Kasumi-1 (cell line): ENCODE measurements at regions not wholly inside any gene's neighbourhood (a gene's known extent, or its start where the extent isn't known, plus 50 kb on each side); places are given as distances from the start of the nearest gene placed in this dataset.

Experiments used
- DNase-seq, 2 experiments: peaks; one replicate each; lab custom pipeline; 2025; lab: John Stamatoyannopoulos, UW

GRCh38 chr11:69917529-69917928 is 98.3 kb upstream of the FGF3 start:
- DNase-seq: no peak

GRCh38 chr11:69918231-69918937 is 99.2 kb upstream of the FGF3 start:
- no peak for DNase-seq

GRCh38 chr11:69918938-69919650 is 99.9 kb upstream of the FGF3 start:
- DNase-seq: peak; percentile 49 to 51

GRCh38 chr11:69919659-69920344 is 100.6 kb upstream of the FGF3 start:
- no peak for DNase-seq

GRCh38 chr11:69920345-69921127 is 101.3 kb upstream of the FGF3 start:
- no peak for DNase-seq

- no peak for DNase-seq
Measured at GRCh38 chr11:69921128-69922014, 102.2 kb upstream of the FGF3 start.

- no peak for DNase-seq
Measured at GRCh38 chr11:69922015-69922595, 102.9 kb upstream of the FGF3 start.

GRCh38 chr11:69922596-69923111 is 103.4 kb upstream of the FGF3 start:
- no peak for DNase-seq

GRCh38 chr11:69923196-69923595 is 104.0 kb upstream of the FGF3 start:
- no peak for DNase-seq

GRCh38 chr11:69923641-69924307 is 104.6 kb upstream of the FGF3 start:
- no peak for DNase-seq

GRCh38 chr11:69924308-69925161 is 105.3 kb upstream of the FGF3 start:
- DNase-seq: no peak

GRCh38 chr11:69925366-69926196 is 106.4 kb upstream of the FGF3 start:
- no peak for DNase-seq

- DNase-seq: no peak
Measured at GRCh38 chr11:69926376-69927050, 107.3 kb upstream of the FGF3 start.

- no peak for DNase-seq
Measured at GRCh38 chr11:69928121-69928520, 108.9 kb upstream of the FGF3 start.

- no peak for DNase-seq
Measured at GRCh38 chr11:69928975-69929374, 109.8 kb upstream of the FGF3 start.

GRCh38 chr11:69930081-69931059 is 111.2 kb upstream of the FGF3 start:
- DNase-seq: no peak
